ENCODE measurements at regions not wholly inside any gene's neighbourhood (a gene's known extent, or its start where the extent isn't known, plus 50 kb on each side); places are given as distances from the start of the nearest gene placed in this dataset.

GRCh38 chr3:64765947-64766346 lies 78.1 kb upstream of the ADAMTS9 start:
- ChIA-PET POLR2A (no interaction called here), CTCF (no interaction called here)
- Histone ChIP-seq H3K36me3 (ENCODE audit: control insufficient read depth in 2 of 2, insufficient read depth in 1 of 2, low read length in 2 of 2) (no peaks in the 10 kb centered on the region), H3K4me1 (ENCODE audit: control insufficient read depth, insufficient read depth, low read length) (no peaks in the 10 kb centered on the region), H3K4me3 (ENCODE audit: low read depth, low read length) (no peak overlapping the region), H3K9me3 (ENCODE audit: control insufficient read depth, insufficient read depth, low read depth, low read length) (no peaks in the 10 kb centered on the region), H3K27ac (ENCODE audit: extremely low read depth, low read depth, low read length) (no peak overlapping the region)
- TF ChIP-seq ZNF184 (tag by site-specific recombination; IDR thresholded peaks at IDR 0.05) (no peak), ZNF426 (tag by site-specific recombination; IDR thresholded peaks at IDR 0.05) (no peak), SALL2 (tag by site-specific recombination; IDR thresholded peaks at IDR 0.05; ENCODE audit: borderline replicate concordance) (no peak), SP2 (tag by site-specific recombination; IDR thresholded peaks at IDR 0.05) (no peak), KLF17 (tag by site-specific recombination; IDR thresholded peaks at IDR 0.05) (no peak), ZNF488 (tag by site-specific recombination; IDR thresholded peaks at IDR 0.05) (no peak), ZSCAN5A (tag by site-specific recombination; IDR thresholded peaks at IDR 0.05) (no peak), OVOL3 (tag by site-specific recombination; IDR thresholded peaks at IDR 0.05) (no peak), ZNF670 (tag by site-specific recombination; IDR thresholded peaks at IDR 0.05; ENCODE audit: low read depth) (no peak), YY1 (tag by site-specific recombination; IDR thresholded peaks at IDR 0.05) (no peak), ZNF473 (tag by site-specific recombination; IDR thresholded peaks at IDR 0.05) (no peak)

- H3K4me3 ChIP-seq (ENCODE audit: low read depth, low read length) = no peak overlapping the region
- H3K36me3 ChIP-seq (ENCODE audit: control insufficient read depth in 2 of 2, insufficient read depth in 1 of 2, low read length in 2 of 2) = no peaks in the 10 kb centered on the region
- no peaks in the 10 kb centered on the region for H3K4me1 ChIP-seq (ENCODE audit: control insufficient read depth, insufficient read depth, low read length)
- H3K27ac ChIP-seq (ENCODE audit: extremely low read depth, low read depth, low read length) = no peak overlapping the region
- no peaks in the 10 kb centered on the region for H3K9me3 ChIP-seq (ENCODE audit: control insufficient read depth, insufficient read depth, low read depth, low read length)
- TF ChIP-seq ZFP69B (tag by site-specific recombination; IDR thresholded peaks at IDR 0.05) = no peak
- no peak for TF ChIP-seq ZBTB8A (tag by site-specific recombination; IDR thresholded peaks at IDR 0.05)
- TF ChIP-seq PRDM2 (tag by site-specific recombination; IDR thresholded peaks at IDR 0.05; ENCODE audit: borderline replicate concordance) = no peak
- POLR2A ChIA-PET = no interaction called here
- CTCF ChIA-PET = no interaction called here
Measured at GRCh38 chr3:64764386-64764929, 76.7 kb upstream of the ADAMTS9 start.

Data from HEK293 (cell line).